ENCODE measurements at regions not wholly inside any gene's neighbourhood (a gene's known extent, or its start where the extent isn't known, plus 50 kb on each side); places are given as distances from the start of the nearest gene placed in this dataset.

GRCh38 chr16:26252598-26252997 lies 560.8 kb downstream of the HS3ST4 start:
- Histone ChIP-seq H3K9ac (ENCODE audit: low read depth, low read length) (no peak overlapping the region), H3K4me1 (ENCODE audit: insufficient read depth, low read length) (no peaks in the 10 kb centered on the region), H3K9me3 (ENCODE audit: control insufficient read depth, insufficient read depth, low read length) (no peaks in the 10 kb centered on the region; the same call in none of the 2 replicates), H3K36me3 (ENCODE audit: insufficient read depth, low read length) (no peaks in the 10 kb centered on the region)

GRCh38 chr16:26261621-26262020 lies 569.9 kb downstream of the HS3ST4 start:
- Histone ChIP-seq H3K9ac (ENCODE audit: low read depth, low read length) (no peak overlapping the region), H3K36me3 (ENCODE audit: insufficient read depth, low read length) (no peaks in the 10 kb centered on the region), H3K9me3 (ENCODE audit: control insufficient read depth, insufficient read depth, low read length) (peaks cover 2% of the 10 kb centered on the region; the same call in 1 of the 2 replicates), H3K4me1 (ENCODE audit: insufficient read depth, low read length) (no peaks in the 10 kb centered on the region)

- Histone ChIP-seq H3K9ac (ENCODE audit: low read depth, low read length) (no peak overlapping the region), H3K4me1 (ENCODE audit: insufficient read depth, low read length) (no peaks in the 10 kb centered on the region), H3K36me3 (ENCODE audit: insufficient read depth, low read length) (no peaks in the 10 kb centered on the region), H3K9me3 (ENCODE audit: control insufficient read depth, insufficient read depth, low read length) (peaks cover 2% of the 10 kb centered on the region; the same call in 1 of the 2 replicates)
These were observed 571.6 kb downstream of the HS3ST4 start for GRCh38 chr16:26263406-26263805.

GRCh38 chr16:26267641-26268040 lies 575.9 kb downstream of the HS3ST4 start:
- H3K4me1 ChIP-seq (ENCODE audit: insufficient read depth, low read length) = no peaks in the 10 kb centered on the region
- no peaks in the 10 kb centered on the region for H3K9me3 ChIP-seq (ENCODE audit: control insufficient read depth, insufficient read depth, low read length)
- H3K9ac ChIP-seq (ENCODE audit: low read depth, low read length) = no peak overlapping the region
- no peaks in the 10 kb centered on the region for H3K36me3 ChIP-seq (ENCODE audit: insufficient read depth, low read length)

- H3K9me3 ChIP-seq (ENCODE audit: control insufficient read depth, insufficient read depth, low read length) = no peaks in the 10 kb centered on the region
- H3K4me1 ChIP-seq (ENCODE audit: insufficient read depth, low read length) = no peaks in the 10 kb centered on the region
- no peaks in the 10 kb centered on the region for H3K36me3 ChIP-seq (ENCODE audit: insufficient read depth, low read length)
- H3K9ac ChIP-seq (ENCODE audit: low read depth, low read length) = no peak overlapping the region
These were observed 577.9 kb downstream of the HS3ST4 start for GRCh38 chr16:26269673-26270072.

- Histone ChIP-seq H3K9ac (ENCODE audit: low read depth, low read length) (no peak overlapping the region), H3K36me3 (ENCODE audit: insufficient read depth, low read length) (no peaks in the 10 kb centered on the region), H3K4me1 (ENCODE audit: insufficient read depth, low read length) (no peaks in the 10 kb centered on the region), H3K9me3 (ENCODE audit: control insufficient read depth, insufficient read depth, low read length) (no peaks in the 10 kb centered on the region)
These were observed 581.8 kb downstream of the HS3ST4 start for GRCh38 chr16:26273607-26274006.

- no peaks in the 10 kb centered on the region for H3K36me3 ChIP-seq (ENCODE audit: insufficient read depth, low read length)
- H3K9me3 ChIP-seq (ENCODE audit: control insufficient read depth, insufficient read depth, low read length) = no peaks in the 10 kb centered on the region
- H3K4me1 ChIP-seq (ENCODE audit: insufficient read depth, low read length) = no peaks in the 10 kb centered on the region
- H3K9ac ChIP-seq (ENCODE audit: low read depth, low read length) = no peak overlapping the region
These were observed 583.3 kb downstream of the HS3ST4 start for GRCh38 chr16:26275021-26275590.

GRCh38 chr16:26276289-26276688 lies 584.5 kb downstream of the HS3ST4 start:
- Histone ChIP-seq H3K4me1 (ENCODE audit: insufficient read depth, low read length) (peaks cover 3% of the 10 kb centered on the region), H3K9me3 (ENCODE audit: control insufficient read depth, insufficient read depth, low read length) (no peaks in the 10 kb centered on the region), H3K9ac (ENCODE audit: low read depth, low read length) (no peak overlapping the region), H3K36me3 (ENCODE audit: insufficient read depth, low read length) (no peaks in the 10 kb centered on the region)

GRCh38 chr16:26281381-26282110 lies 589.8 kb downstream of the HS3ST4 start:
- Histone ChIP-seq H3K36me3 (ENCODE audit: insufficient read depth, low read length) (no peaks in the 10 kb centered on the region), H3K9me3 (ENCODE audit: control insufficient read depth, insufficient read depth, low read length) (no peaks in the 10 kb centered on the region), H3K4me1 (ENCODE audit: insufficient read depth, low read length) (peaks cover 18% of the 10 kb centered on the region), H3K9ac (ENCODE audit: low read depth, low read length) (no peak overlapping the region)

GRCh38 chr16:26295625-26296304 lies 604.0 kb downstream of the HS3ST4 start:
- Histone ChIP-seq H3K4me1 (ENCODE audit: insufficient read depth, low read length) (no peaks in the 10 kb centered on the region), H3K9me3 (ENCODE audit: control insufficient read depth, insufficient read depth, low read length) (no peaks in the 10 kb centered on the region; the same call in 1 of the 2 replicates), H3K9ac (ENCODE audit: low read depth, low read length) (no peak overlapping the region; the same call in 1 of the 2 replicates), H3K36me3 (ENCODE audit: insufficient read depth, low read length) (no peaks in the 10 kb centered on the region; the same call in 1 of the 2 replicates)

- no peaks in the 10 kb centered on the region; the same call in 1 of the 2 replicates for H3K36me3 ChIP-seq (ENCODE audit: insufficient read depth, low read length)
- no peaks in the 10 kb centered on the region; the same call in 1 of the 2 replicates for H3K9me3 ChIP-seq (ENCODE audit: control insufficient read depth, insufficient read depth, low read length)
- no peaks in the 10 kb centered on the region for H3K4me1 ChIP-seq (ENCODE audit: insufficient read depth, low read length)
- no peak overlapping the region for H3K9ac ChIP-seq (ENCODE audit: low read depth, low read length)
These were observed 609.8 kb downstream of the HS3ST4 start for GRCh38 chr16:26301516-26301915.

- Histone ChIP-seq H3K36me3 (ENCODE audit: insufficient read depth, low read length) (no peaks in the 10 kb centered on the region), H3K4me1 (ENCODE audit: insufficient read depth, low read length) (no peaks in the 10 kb centered on the region), H3K9ac (ENCODE audit: low read depth, low read length) (no peak overlapping the region), H3K9me3 (ENCODE audit: control insufficient read depth, insufficient read depth, low read length) (no peaks in the 10 kb centered on the region)
These were observed 625.1 kb downstream of the HS3ST4 start for GRCh38 chr16:26316683-26317464.

GRCh38 chr16:26317885-26318284 lies 626.1 kb downstream of the HS3ST4 start:
- no peaks in the 10 kb centered on the region for H3K36me3 ChIP-seq (ENCODE audit: insufficient read depth, low read length)
- no peaks in the 10 kb centered on the region for H3K4me1 ChIP-seq (ENCODE audit: insufficient read depth, low read length)
- H3K9me3 ChIP-seq (ENCODE audit: control insufficient read depth, insufficient read depth, low read length) = no peaks in the 10 kb centered on the region; the same call in 1 of the 2 replicates
- no peak overlapping the region for H3K9ac ChIP-seq (ENCODE audit: low read depth, low read length)

GRCh38 chr16:26330654-26331053 lies 638.9 kb downstream of the HS3ST4 start:
- Histone ChIP-seq H3K9me3 (ENCODE audit: control insufficient read depth, insufficient read depth, low read length) (no peaks in the 10 kb centered on the region), H3K36me3 (ENCODE audit: insufficient read depth, low read length) (no peaks in the 10 kb centered on the region), H3K9ac (ENCODE audit: low read depth, low read length) (no peak overlapping the region), H3K4me1 (ENCODE audit: insufficient read depth, low read length) (peaks cover 8% of the 10 kb centered on the region; the same call in 1 of the 2 replicates)

Data from ES-I3 (cell line).